Endothelial cell of umbilical vein (primary cell): ENCODE measurements at regions not wholly inside any gene's neighbourhood (a gene's known extent, or its start where the extent isn't known, plus 50 kb on each side); places are given as distances from the start of the nearest gene placed in this dataset.

Source experiments
- BruUV-seq: library from RNA; stranded (reverse); fragments of 400-500 nt; replicated peaks from 2 replicates; lab custom pipeline; 2021; lab: Mats Ljungman, UMichigan
- CTCF ChIA-PET: fragments of 300-600, 350-600 bp; sonication (Branson Sonifier 250); formaldehyde crosslinking; loops from one replicate; lab custom pipeline; 2021; ENCODE audit warnings: antibody characterized with exemption, inconsistent platforms; lab: Charles Lee
- POLR2A ChIA-PET: fragments of 300-600, 350-600 bp; sonication (Branson Sonifier 250); formaldehyde crosslinking; loops from one replicate; lab custom pipeline; 2021; ENCODE audit warnings: antibody characterized with exemption, inconsistent platforms; lab: Charles Lee
- DNase-seq: peaks from one replicate; pipeline ENCODE4 v3.0.0-alpha.2; 2011; ENCODE audit warnings: low read depth, low spot score
- FAIRE-seq: peaks from 2 replicates; lab custom pipeline; 2011; peaks lifted over from hg19 to GRCh38; lab: Jason Lieb, UNC
- H2AFZ ChIP-seq: 2 replicates; pipeline ENCODE4 v1.6.0; 2012; ENCODE audit warnings: low read depth, low read length, control low read depth, inconsistent platforms
- H3K27ac ChIP-seq: 2 replicates; pipeline ENCODE4 v1.5.1; 2011; ENCODE audit warnings: low read depth, mild to moderate bottlenecking, control low read depth, low read length, moderate library complexity; ENCODE audit not compliant: insufficient read depth
- H3K27me3 ChIP-seq, 2 experiments: 2 replicates each; pipeline versions ENCODE4 v1.6.0 to v1.6.1; 2011; ENCODE audit warnings: low read length in 2 of 2, mixed read lengths in 1 of 2; ENCODE audit not compliant: control insufficient read depth in 2 of 2, insufficient read depth in 2 of 2
- H3K36me3 ChIP-seq, 2 experiments: 2 replicates in 1 of 2; 3 replicates in 1 of 2; pipeline ENCODE4 v1.5.1; 2011; ENCODE audit warnings: low read length in 2 of 2, mild to moderate bottlenecking in 1 of 2, moderate library complexity in 1 of 2; ENCODE audit not compliant: control insufficient read depth in 2 of 2, insufficient read depth in 2 of 2; ENCODE audit errors: extremely low read depth in 1 of 2
- H3K4me1 ChIP-seq: 3 replicates; pipeline ENCODE4 v1.5.1; 2011; ENCODE audit warnings: mild to moderate bottlenecking, low read length; ENCODE audit not compliant: control insufficient read depth, insufficient read depth; ENCODE audit errors: extremely low read depth
- H3K4me2 ChIP-seq: 2 replicates; pipeline ENCODE4 v1.6.1; 2011; ENCODE audit warnings: low read length, control low read depth, mixed read lengths; ENCODE audit not compliant: insufficient read depth
- H3K4me3 ChIP-seq, 3 experiments: fragments of 200-600 bp in 1 of 3; sonication (generic), shearing (Covaris generic) in 1 of 3; replicated peaks in 1 of 3; 2 replicates each; pipeline ENCODE4 v1.5.1; 2011 to 2016; ENCODE audit warnings: control low read depth in 3 of 3, low read length in 3 of 3, mild to moderate bottlenecking in 2 of 3, inconsistent platforms in 1 of 3, low read depth in 1 of 3, moderate library complexity in 1 of 3; ENCODE audit not compliant: insufficient read depth in 1 of 3
- H3K79me2 ChIP-seq: 2 replicates; pipeline ENCODE4 v1.6.0; 2012; ENCODE audit warnings: low read length, inconsistent platforms; ENCODE audit not compliant: control insufficient read depth, insufficient read depth
- H3K9ac ChIP-seq: replicated peaks from 2 replicates; pipeline ENCODE3; 2011; ENCODE audit warnings: low read length, control low read depth; ENCODE audit not compliant: insufficient read depth; ENCODE audit errors: extremely low read depth
- H3K9me1 ChIP-seq: replicated peaks from 3 replicates; pipeline ENCODE4 v1.6.0; 2011; ENCODE audit warnings: mild to moderate bottlenecking, low read length; ENCODE audit not compliant: control insufficient read depth, insufficient read depth; ENCODE audit errors: extremely low read depth
- H3K9me3 ChIP-seq: replicated peaks from 2 replicates; pipeline ENCODE4 v1.5.1; 2012; ENCODE audit warnings: low read length, inconsistent platforms; ENCODE audit not compliant: control insufficient read depth, insufficient read depth
- H4K20me1 ChIP-seq: replicated peaks from 2 replicates; pipeline ENCODE3; 2011; ENCODE audit warnings: mild to moderate bottlenecking, low read length; ENCODE audit not compliant: control insufficient read depth, insufficient read depth; ENCODE audit errors: extremely low read depth
- CTCF ChIP-seq, 2 donors: IDR thresholded peaks; 1 replicate in 1 of 2; 2 replicates in 1 of 2; pipeline ENCODE4 v1.5.1; 2011; ENCODE audit warnings: low read length in 2 of 2, mild to moderate bottlenecking in 2 of 2, moderate library complexity in 2 of 2, control low read depth in 1 of 2, inconsistent platforms in 1 of 2, low read depth in 1 of 2; ENCODE audit not compliant: insufficient read depth in 1 of 2; ENCODE audit errors: extremely low read depth in 1 of 2
- EZH2 ChIP-seq: IDR thresholded peaks from 2 replicates; pipeline ENCODE4 v1.6.1; 2012; ENCODE audit warnings: borderline replicate concordance, low read depth, mild to moderate bottlenecking, moderate library complexity, low read length, inconsistent platforms; ENCODE audit not compliant: severe bottlenecking
- FOS ChIP-seq: IDR thresholded peaks from 2 replicates; pipeline ENCODE4 v1.6.1; 2011; ENCODE audit warnings: mild to moderate bottlenecking, low read length, moderate library complexity, borderline replicate concordance; ENCODE audit not compliant: insufficient read depth
- JUN ChIP-seq: IDR thresholded peaks from 2 replicates; pipeline ENCODE4 v1.6.1; 2011; ENCODE audit warnings: borderline replicate concordance, low read depth; ENCODE audit not compliant: insufficient read length, insufficient read depth
- MAX ChIP-seq: IDR thresholded peaks from 2 replicates; pipeline ENCODE4 v1.6.1; 2011; ENCODE audit not compliant: insufficient read depth, insufficient read length
- MYC ChIP-seq: IDR thresholded peaks from one replicate; pipeline ENCODE4 v1.6.1; 2011; ENCODE audit warnings: mild to moderate bottlenecking, low read depth, low read length
- POLR2A ChIP-seq: IDR thresholded peaks from 2 replicates; pipeline ENCODE4 v1.6.1; 2012; ENCODE audit warnings: low read depth, mild to moderate bottlenecking, control low read depth, low read length
- dilution Hi-C: fragments of 300-500 bp; cut with MboI; formaldehyde crosslinking; loops from one replicate; pipeline ENCODE4 v1.15.0; 2019; ENCODE audit warnings: low sequenced_read_pairs; ENCODE audit not compliant: extremely low pct_ligation_motif_present
- intact Hi-C: fragments of 100-400 bp; cut with micrococcal nuclease; formaldehyde crosslinking; loops from one replicate; pipeline ENCODE4 v1.10.0; 2022

GRCh38 chr1:64366821-64367220, 103.1 kb upstream of the CACHD1 start:
- intact Hi-C loops (no loop called here), dilution Hi-C loops (no loop called here)

GRCh38 chr1:64368344-64368743, 101.6 kb upstream of the CACHD1 start:
- Histone ChIP-seq H3K36me3 (no peaks in the 10 kb centered on the region), H3K79me2 (no peaks in the 10 kb centered on the region), H3K4me3 (no peak overlapping the region), H2AFZ (no peak overlapping the region), H3K27ac (no peak overlapping the region), H3K4me2 (no peak overlapping the region), H3K4me1 (no peaks in the 10 kb centered on the region), H3K9me1 (no peaks in the 10 kb centered on the region), H3K9me3 (no peaks in the 10 kb centered on the region), H4K20me1 (no peaks in the 10 kb centered on the region), H3K27me3 (peaks cover 0 to 2% of the 10 kb centered on the region in 2 experiments), H3K9ac (no peak overlapping the region)
- BruUV-seq: no TSS peak
- dilution Hi-C loops: no loop called here
- DNase-seq (no peak), FAIRE-seq (no peak)
- ChIA-PET CTCF (interaction anchor here (1.2 kb wide), 1 partner anchor 8 kb away, joined by 3 read pairs; no protein-coding TSS in a partner anchor), POLR2A (no interaction called here)
- TF ChIP-seq FOS: no peak
- TF ChIP-seq CTCF (IDR thresholded peaks at IDR 0.05; ENCODE audit: extremely low read depth in 1 of 2, insufficient read depth in 1 of 2, low read depth in 1 of 2, low read length in 2 of 2): no peak
- TF ChIP-seq MYC: no peak
- TF ChIP-seq EZH2: no peak
- TF ChIP-seq POLR2A: no peak
- intact Hi-C loops: no loop called here

More at GRCh38 chr1:64366821-64367220, 103.1 kb upstream of the CACHD1 start:
- H2AFZ ChIP-seq: no peak overlapping the region
- DNase-seq (no peak), FAIRE-seq (no peak)
- H3K27ac ChIP-seq: no peak overlapping the region
- H3K4me1 ChIP-seq: no peaks in the 10 kb centered on the region
- no peaks in the 10 kb centered on the region for H4K20me1 ChIP-seq
- H3K27me3 ChIP-seq: peaks cover 0 to 2% of the 10 kb centered on the region in 2 experiments
- H3K4me2 ChIP-seq: no peak overlapping the region
- TF ChIP-seq JUN (no peak), MAX (no peak), FOS (no peak)
- BruUV-seq: no TSS peak
- H3K4me3 ChIP-seq: no peak overlapping the region
- H3K36me3 ChIP-seq: no peaks in the 10 kb centered on the region
- no peaks in the 10 kb centered on the region for H3K9me3 ChIP-seq
- CTCF ChIA-PET: interaction anchor here (0.9 kb wide), 1 partner anchor 17 kb away, joined by 3 read pairs; no protein-coding TSS in a partner anchor
- POLR2A ChIA-PET: no interaction called here
- H3K9ac ChIP-seq: no peak overlapping the region
- no peaks in the 10 kb centered on the region for H3K79me2 ChIP-seq
- H3K9me1 ChIP-seq: no peaks in the 10 kb centered on the region
